H1 (cell line): ENCODE measurements at regions not wholly inside any gene's neighbourhood (a gene's known extent, or its start where the extent isn't known, plus 50 kb on each side); places are given as distances from the start of the nearest gene placed in this dataset.

ENCODE experiments used
- BACH1 ChIP-seq: IDR thresholded peaks from 2 replicates; pipeline ENCODE4 v1.6.1; 2012; ENCODE audit warnings: low read length, improper control_type of control experiment
- CEBPB ChIP-seq: IDR thresholded peaks from 2 replicates; pipeline ENCODE4 v1.6.1; 2012; ENCODE audit warnings: low read depth, low read length
- RAD21 ChIP-seq, 2 experiments: IDR thresholded peaks in 1 of 2; conservative IDR thresholded peaks in 1 of 2; 2 replicates each; pipeline ENCODE4 v1.6.1; 2011; ENCODE audit warnings: low read depth in 2 of 2, low read length in 2 of 2, improper control_type of control experiment in 1 of 2, inconsistent platforms in 1 of 2, mild to moderate bottlenecking in 1 of 2, moderate library complexity in 1 of 2
- RXRA ChIP-seq: IDR thresholded peaks from 2 replicates; pipeline ENCODE4 v1.6.1; 2011; ENCODE audit warnings: low read depth, mild to moderate bottlenecking, low read length, moderate library complexity; ENCODE audit not compliant: insufficient read depth
- SP2 ChIP-seq: IDR thresholded peaks from 2 replicates; pipeline ENCODE4 v1.6.1; 2012; ENCODE audit warnings: mild to moderate bottlenecking, low read length, inconsistent platforms
- TBP ChIP-seq: IDR thresholded peaks from 2 replicates; pipeline ENCODE4 v1.6.1; 2011; ENCODE audit warnings: low read depth, low read length, improper control_type of control experiment

- TF ChIP-seq CEBPB (no peak), BACH1 (no peak), SP2 (no peak), TBP (no peak), RXRA (no peak), RAD21 (IDR thresholded peaks at IDR 0.05 in 1 of 2, conservative IDR thresholded peaks at IDR 0.05 in 1 of 2; ENCODE audit: low read depth in 2 of 2, low read length in 2 of 2) (no peak)
These were observed 148.5 kb downstream of the ZNF486 start (continued) for GRCh38 chr19:20315543-20315942.
